B cell (primary cell): ENCODE measurements at regions not wholly inside any gene's neighbourhood (a gene's known extent, or its start where the extent isn't known, plus 50 kb on each side); places are given as distances from the start of the nearest gene placed in this dataset.

Source experiments
- ATAC-seq: fragments of 200-7000 bp; cut with Tn5 transposase; one replicate; pipeline ENCODE4 v1.10.0; 2021; ENCODE audit warnings: low read depth, mild to moderate bottlenecking, moderate number of reproducible peaks, moderate library complexity
- CTCF ChIA-PET: fragments of 350-600 bp; sonication (Branson Sonifier 250); formaldehyde crosslinking; loops from one replicate; lab custom pipeline; 2021; ENCODE audit warnings: antibody characterized with exemption, inconsistent platforms; lab: Charles Lee
- POLR2A ChIA-PET: fragments of 350-600 bp; sonication (Branson Sonifier 250); formaldehyde crosslinking; loops from one replicate; lab custom pipeline; 2021; ENCODE audit warnings: antibody characterized with exemption; lab: Charles Lee
- DNase-seq: peaks from one replicate; pipeline ENCODE4 v3.0.0; 2013
- H2AFZ ChIP-seq: 2 replicates; pipeline ENCODE4 v1.6.1; 2012; ENCODE audit warnings: mild to moderate bottlenecking, low read depth, low read length; ENCODE audit not compliant: insufficient read depth, poor library complexity, severe bottlenecking
- H3K27ac ChIP-seq, 2 donors: 1 replicate in 1 of 2; 2 replicates in 1 of 2; pipeline ENCODE4 v1.5.1; 2012 to 2013; ENCODE audit warnings: low read length in 2 of 2, mild to moderate bottlenecking in 2 of 2, moderate library complexity in 1 of 2
- H3K27me3 ChIP-seq, 4 experiments: fragments of 200-600 bp in 1 of 4; sonication (generic) in 1 of 4; replicated peaks in 1 of 4; 1 replicate in 2 of 4; 2 replicates in 2 of 4; pipeline versions ENCODE4 v1.6.1 to v1.7.0; 2013 to 2016; ENCODE audit warnings: low read length in 3 of 4, mild to moderate bottlenecking in 2 of 4, mixed read lengths in 1 of 4, moderate library complexity in 1 of 4; ENCODE audit not compliant: insufficient read depth in 4 of 4, control insufficient read depth in 3 of 4; ENCODE audit errors: control extremely low read depth in 1 of 4
- H3K36me3 ChIP-seq, 2 experiments: replicated peaks in 1 of 2; 1 replicate in 1 of 2; 2 replicates in 1 of 2; pipeline versions ENCODE4 v1.6.1 to v1.7.1; 2013; ENCODE audit warnings: low read length in 1 of 2; ENCODE audit not compliant: insufficient read depth in 2 of 2, control insufficient read depth in 1 of 2; ENCODE audit errors: control extremely low read depth in 1 of 2, extremely low read depth in 1 of 2
- H3K4me1 ChIP-seq, 2 donors: fragments of 200-600 bp in 1 of 2; sonication (generic) in 1 of 2; 1 replicate in 1 of 2; 2 replicates in 1 of 2; pipeline versions ENCODE4 v1.5.1 to v1.6.1; 2013 to 2017; ENCODE audit warnings: low read length in 2 of 2; ENCODE audit not compliant: control insufficient read depth in 2 of 2, insufficient read depth in 2 of 2
- H3K4me2 ChIP-seq: replicated peaks from 2 replicates; pipeline ENCODE3; 2012; ENCODE audit warnings: mild to moderate bottlenecking, low read depth, low read length; ENCODE audit not compliant: poor library complexity, severe bottlenecking
- H3K4me3 ChIP-seq, 5 experiments: fragments of 200-600 bp in 1 of 5; sonication (generic) in 1 of 5; 1 replicate in 3 of 5; 2 replicates in 2 of 5; pipeline versions ENCODE4 v1.5.1 to v1.7.0; 2011 to 2016; ENCODE audit warnings: low read length in 4 of 5, mild to moderate bottlenecking in 4 of 5, low read depth in 2 of 5, control low read depth in 1 of 5, moderate library complexity in 1 of 5; ENCODE audit not compliant: insufficient read depth in 1 of 5; ENCODE audit errors: control extremely low read depth in 1 of 5, extremely low read depth in 1 of 5
- H3K79me2 ChIP-seq: fragments of 200-600 bp; sonication (generic); one replicate; pipeline ENCODE4 v1.6.0; 2016; ENCODE audit warnings: low read length; ENCODE audit not compliant: control insufficient read depth, insufficient read depth
- H3K9ac ChIP-seq: fragments of 200-600 bp; sonication (generic); 2 replicates; pipeline ENCODE4 v1.6.1; 2017; ENCODE audit warnings: mild to moderate bottlenecking, low read length, moderate library complexity
- H3K9me3 ChIP-seq, 3 donors: one replicate each; pipeline versions ENCODE4 v1.6.1 to v1.7.1; 2013; ENCODE audit warnings: low read length in 2 of 3; ENCODE audit not compliant: control insufficient read depth in 2 of 3, insufficient read depth in 1 of 3; ENCODE audit errors: control extremely low read depth in 1 of 3
- H4K20me1 ChIP-seq: 2 replicates; pipeline ENCODE4 v1.6.0; 2012; ENCODE audit warnings: mild to moderate bottlenecking, low read length; ENCODE audit not compliant: insufficient read depth, control insufficient read depth, poor library complexity, severe bottlenecking
- H3K27ac Mint-ChIP-seq: one replicate; pipeline ENCODE4 v1.8.0; 2021; ENCODE audit warnings: mixed read lengths
- H3K27me3 Mint-ChIP-seq: one replicate; pipeline ENCODE4 v1.8.0; 2021; ENCODE audit warnings: mixed read lengths
- H3K4me1 Mint-ChIP-seq: one replicate; pipeline ENCODE4 v1.8.0; 2021; ENCODE audit warnings: mixed read lengths
- H3K4me3 Mint-ChIP-seq: one replicate; pipeline ENCODE4 v1.8.0; 2021; ENCODE audit warnings: mixed read lengths
- H3K9me3 Mint-ChIP-seq: one replicate; pipeline ENCODE4 v1.8.0; 2022; ENCODE audit warnings: mixed read lengths; ENCODE audit not compliant: insufficient read depth
- CTCF ChIP-seq: fragments of 200-600 bp; IDR thresholded peaks from one replicate; pipeline ENCODE4 v1.8.0; 2022; ENCODE audit warnings: antibody characterized with exemption, mild to moderate bottlenecking
- EZH2 ChIP-seq: IDR thresholded peaks from 2 replicates; pipeline ENCODE4 v1.6.1; 2012; ENCODE audit warnings: borderline replicate concordance, low read depth, mild to moderate bottlenecking, moderate library complexity, low read length; ENCODE audit not compliant: insufficient read depth, poor library complexity, severe bottlenecking
- WGBS: methylation state at CpG from one replicate; pipeline ENCODE4 v1.1.5; 2013; ENCODE audit warnings: missing lambda C conversion rate; ENCODE audit not compliant: insufficient coverage; 5-methylcytosine and 5-hydroxymethylcytosine counted together
- intact Hi-C: fragments of 100-400 bp; cut with micrococcal nuclease; formaldehyde crosslinking; loops from one replicate; pipeline ENCODE4 v1.10.0; 2022

- Mint-ChIP-seq H3K9me3 (no peaks in the 10 kb centered on the region), H3K27me3 (no peaks in the 10 kb centered on the region), H3K4me3 (no peak overlapping the region), H3K27ac (no peak overlapping the region), H3K4me1 (peaks cover under 1% of the 10 kb centered on the region)
- Histone ChIP-seq H3K79me2 (no peaks in the 10 kb centered on the region), H3K27ac (no peak overlapping the region), H3K9me3 (no peaks in the 10 kb centered on the region), H3K27me3 (no peaks in the 10 kb centered on the region), H3K9ac (no peak overlapping the region), H2AFZ (no peak overlapping the region), H3K4me1 (peaks cover 0 to 3% of the 10 kb centered on the region in 2 donors), H3K36me3 (no peaks in the 10 kb centered on the region), H3K4me2 (no peak overlapping the region), H4K20me1 (no peaks in the 10 kb centered on the region), H3K4me3 (no peak overlapping the region)
- DNase-seq (no peak), ATAC-seq (no peak)
- CTCF ChIA-PET = no interaction called here
- TF ChIP-seq CTCF = no peak
- no peak for TF ChIP-seq EZH2
- intact Hi-C loops = no loop called here
- WGBS = no CpG with 5 or more reads among the region's 1 CpG
- POLR2A ChIA-PET = no interaction called here
Measured at GRCh38 chr2:190589008-190589407, 54.5 kb upstream of the NEMP2 start.

GRCh38 chr2:190591437-190591836 lies 56.9 kb upstream of the NEMP2 start:
- no peaks in the 10 kb centered on the region for H3K9me3 Mint-ChIP-seq
- ChIA-PET CTCF (no interaction called here), POLR2A (no interaction called here)
- no peak for DNase-seq
- Histone ChIP-seq H3K4me1 (peaks cover 0 to 3% of the 10 kb centered on the region in 2 donors), H3K4me2 (no peak overlapping the region), H3K36me3 (no peaks in the 10 kb centered on the region), H3K4me3 (no peak overlapping the region), H3K9ac (no peak overlapping the region), H3K9me3 (no peaks in the 10 kb centered on the region), H4K20me1 (no peaks in the 10 kb centered on the region), H3K79me2 (no peaks in the 10 kb centered on the region), H3K27me3 (no peaks in the 10 kb centered on the region), H2AFZ (no peak overlapping the region), H3K27ac (no peak overlapping the region)
- 100% methylated on average over 1 of the region's 3 CpGs for WGBS
- intact Hi-C loops = no loop called here
- no peak for ATAC-seq
- H3K27me3 Mint-ChIP-seq = no peaks in the 10 kb centered on the region
- no peak overlapping the region for H3K27ac Mint-ChIP-seq
- TF ChIP-seq CTCF = no peak
- no peak for TF ChIP-seq EZH2
- H3K4me3 Mint-ChIP-seq = no peak overlapping the region
- no peaks in the 10 kb centered on the region for H3K4me1 Mint-ChIP-seq
